ENCODE measurements at regions not wholly inside any gene's neighbourhood (a gene's known extent, or its start where the extent isn't known, plus 50 kb on each side); places are given as distances from the start of the nearest gene placed in this dataset.

DNA sequence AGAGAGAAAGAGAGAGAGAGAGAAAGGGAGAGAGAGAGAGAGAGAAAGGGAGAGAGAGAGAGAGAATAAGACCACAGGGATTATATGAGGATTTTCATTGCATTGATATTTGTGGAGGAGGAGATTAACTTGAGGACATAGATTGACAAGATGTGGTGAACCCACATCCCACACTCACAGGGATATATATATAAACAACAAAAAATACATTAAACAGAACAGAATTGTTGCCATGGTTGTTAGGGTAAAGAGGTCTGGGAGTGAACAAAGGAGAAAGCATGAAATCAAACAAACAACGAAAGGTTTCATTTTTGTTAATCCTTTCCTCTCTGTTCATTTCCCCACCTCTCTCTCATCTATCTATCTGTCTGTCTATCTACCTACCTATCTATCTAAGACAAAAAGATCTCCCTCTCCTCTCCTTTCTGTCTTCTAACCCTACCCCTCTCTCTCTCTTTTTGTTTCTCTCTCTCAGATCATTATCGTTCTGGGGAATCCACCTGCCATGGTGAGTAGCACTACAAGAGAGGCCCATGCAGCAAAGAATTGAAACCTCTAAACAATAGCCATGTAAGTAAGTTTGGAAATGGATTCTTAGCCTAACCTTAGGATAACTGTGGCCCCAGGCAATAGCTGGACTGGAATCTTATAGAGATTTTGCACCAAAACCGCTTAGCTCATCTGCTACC, 280.9 kb downstream of the RAP2B start:
- TF ChIP-seq EZH2 (IDR thresholded peaks at IDR 0.05; ENCODE audit: borderline replicate concordance, insufficient read depth, low read depth, low read length, poor library complexity, severe bottlenecking): no peak
- TF ChIP-seq, protein P1, sequence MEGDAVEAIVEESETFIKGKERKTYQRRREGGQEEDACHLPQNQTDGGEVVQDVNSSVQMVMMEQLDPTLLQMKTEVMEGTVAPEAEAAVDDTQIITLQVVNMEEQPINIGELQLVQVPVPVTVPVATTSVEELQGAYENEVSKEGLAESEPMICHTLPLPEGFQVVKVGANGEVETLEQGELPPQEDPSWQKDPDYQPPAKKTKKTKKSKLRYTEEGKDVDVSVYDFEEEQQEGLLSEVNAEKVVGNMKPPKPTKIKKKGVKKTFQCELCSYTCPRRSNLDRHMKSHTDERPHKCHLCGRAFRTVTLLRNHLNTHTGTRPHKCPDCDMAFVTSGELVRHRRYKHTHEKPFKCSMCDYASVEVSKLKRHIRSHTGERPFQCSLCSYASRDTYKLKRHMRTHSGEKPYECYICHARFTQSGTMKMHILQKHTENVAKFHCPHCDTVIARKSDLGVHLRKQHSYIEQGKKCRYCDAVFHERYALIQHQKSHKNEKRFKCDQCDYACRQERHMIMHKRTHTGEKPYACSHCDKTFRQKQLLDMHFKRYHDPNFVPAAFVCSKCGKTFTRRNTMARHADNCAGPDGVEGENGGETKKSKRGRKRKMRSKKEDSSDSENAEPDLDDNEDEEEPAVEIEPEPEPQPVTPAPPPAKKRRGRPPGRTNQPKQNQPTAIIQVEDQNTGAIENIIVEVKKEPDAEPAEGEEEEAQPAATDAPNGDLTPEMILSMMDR (IDR thresholded peaks at IDR 0.05): no peak
